Ovary (tissue), 7 donors: ENCODE measurements at regions not wholly inside any gene's neighbourhood (a gene's known extent, or its start where the extent isn't known, plus 50 kb on each side); places are given as distances from the start of the nearest gene placed in this dataset.

Experiments used
- DNase-seq, 5 donors: peaks; one replicate each; pipeline ENCODE4 v3.0.0-alpha.2; 2019 to 2020
- H3K27ac ChIP-seq, 2 donors: fragments of 200-600 bp; one replicate each; pipeline versions ENCODE4 v1.5.1 to v1.8.0; 2019 to 2022
- H3K27me3 ChIP-seq: fragments of 200-600 bp; one replicate; pipeline ENCODE4 v1.8.0; 2022
- H3K36me3 ChIP-seq: fragments of 200-600 bp; sonication (generic); one replicate; pipeline ENCODE4 v1.5.1; 2019
- H3K4me1 ChIP-seq: one replicate; pipeline ENCODE4 v1.8.1; 2013; ENCODE audit warnings: mild to moderate bottlenecking, moderate library complexity; ENCODE audit not compliant: insufficient read depth
- H3K4me3 ChIP-seq: fragments of 200-600 bp; sonication (generic); one replicate; pipeline ENCODE4 v1.5.1; 2017
- H3K9me3 ChIP-seq, 2 donors: fragments of 200-600 bp in 1 of 2; sonication (generic) in 1 of 2; one replicate each; pipeline versions ENCODE4 v1.5.1 to v1.8.1; 2013 to 2019; ENCODE audit warnings: mild to moderate bottlenecking in 1 of 2, moderate library complexity in 1 of 2
- CTCF ChIP-seq, 3 donors: fragments of 450-650 bp in 2 of 3; fragments of 200-600 bp in 1 of 3; IDR thresholded peaks; one replicate each; pipeline versions ENCODE4 v1.5.1 to v1.8.0; 2016 to 2022; ENCODE audit warnings: antibody characterized with exemption in 3 of 3, mild to moderate bottlenecking in 1 of 3
- EP300 ChIP-seq: sonication (generic); formaldehyde crosslinking; IDR thresholded peaks from one replicate; pipeline ENCODE4 v1.6.1; 2017; ENCODE audit warnings: antibody characterized with exemption
- POLR2A ChIP-seq: fragments of 450-650 bp; IDR thresholded peaks from one replicate; pipeline ENCODE4 v1.6.1; 2017; ENCODE audit warnings: antibody characterized with exemption, mild to moderate bottlenecking, moderate library complexity
- WGBS, 3 donors: extraction: QIAGEN DNeasy Blood & Tissue Kit in 1 of 3; methylation state at CpG; one replicate each; pipeline versions ENCODE4 v1.1.5 to v1.1.7; 2013 to 2017; 5-methylcytosine and 5-hydroxymethylcytosine counted together
- intact Hi-C, 4 donors: fragments of 100-400 bp; cut with DNase I; formaldehyde crosslinking; loops; one replicate each; pipeline versions ENCODE4 v1.11.0 to v1.15.1; 2022 to 2023
- donor health status: DM: no; HTN: no; CAD: no; lungs with moderate emphysema.
- donor health status: DM: no; HTN: no; CAD: no.
- donor health status: Bipolar disorder and iron deficiency.
- donor health status: DM: no; HTN: no; CAD: no.
- donor health status: DM: yes; HTN: yes; CAD: no.

GRCh38 chr9:90102292-90102901, 497.6 kb downstream of the GADD45G start:
- no peaks in the 10 kb centered on the region for H3K9me3 ChIP-seq
- peaks cover 3% of the 10 kb centered on the region for H3K4me1 ChIP-seq
- DNase-seq: peak; percentile 79 to 88 (median 87)
- TF ChIP-seq POLR2A: no peak
- TF ChIP-seq CTCF (IDR thresholded peaks at IDR 0.05): peak; percentile 63 to 92 (median 85)
- no peak overlapping the region for H3K27ac ChIP-seq
- intact Hi-C loops: loop anchor here in 1 of 4 donors (2.0 to 10.0 kb wide), 2 partner anchors 504 to 788 kb away; partner anchors contain the start of genes CKS2 and SECISBP2
- WGBS, 3 donors: 9 to 14% (median 11%) methylated on average over 6 of the region's 6 CpGs
- H3K4me3 ChIP-seq: no peak overlapping the region
- no peaks in the 10 kb centered on the region for H3K27me3 ChIP-seq
- no peaks in the 10 kb centered on the region for H3K36me3 ChIP-seq

GRCh38 chr9:90103771-90104170, 499.0 kb downstream of the GADD45G start:
- intact Hi-C loops: loop anchor here in 1 of 4 donors (2.0 to 10.0 kb wide), 2 partner anchors 505 to 789 kb away; partner anchors contain the start of genes CKS2 and SECISBP2
- no peak overlapping the region for H3K27ac ChIP-seq
- TF ChIP-seq CTCF (IDR thresholded peaks at IDR 0.05) (no peak), EP300 (no peak), POLR2A (no peak)
- DNase-seq: no peak
- peaks cover 13% of the 10 kb centered on the region for H3K4me1 ChIP-seq
- H3K36me3 ChIP-seq: no peaks in the 10 kb centered on the region
- no peak overlapping the region for H3K4me3 ChIP-seq
- no peaks in the 10 kb centered on the region for H3K9me3 ChIP-seq
- H3K27me3 ChIP-seq: no peaks in the 10 kb centered on the region

- Histone ChIP-seq H3K4me3 (no peak overlapping the region), H3K9me3 (no peaks in the 10 kb centered on the region), H3K27me3 (no peaks in the 10 kb centered on the region), H3K27ac (no peak overlapping the region), H3K4me1 (peaks cover 12% of the 10 kb centered on the region), H3K36me3 (no peaks in the 10 kb centered on the region)
- 14 to 26% (median 26%) methylated on average over 1 of the region's 1 CpG for WGBS, 3 donors
- TF ChIP-seq CTCF (IDR thresholded peaks at IDR 0.05): no peak
- no peak for TF ChIP-seq EP300
- no peak for TF ChIP-seq POLR2A
- intact Hi-C loops: loop anchor here in 1 of 4 donors (10.0 kb wide), 1 partner anchor 791 kb away; the partner anchor contains the start of genes CKS2 and SECISBP2
- DNase-seq: no peak
Observed at GRCh38 chr9:90105773-90106172, 501.0 kb downstream of the GADD45G start.

- intact Hi-C loops: loop anchor here in 1 of 4 donors (10.0 kb wide), 1 partner anchor 792 kb away; the partner anchor contains the start of genes CKS2 and SECISBP2
Observed at GRCh38 chr9:90107040-90107725, 502.4 kb downstream of the GADD45G start.

More at GRCh38 chr9:90107040-90107725, 502.4 kb downstream of the GADD45G start:
- 2 to 7% (median 5%) methylated on average over 4 of the region's 4 CpGs for WGBS, 3 donors
- Histone ChIP-seq H3K27me3 (no peaks in the 10 kb centered on the region), H3K9me3 (no peaks in the 10 kb centered on the region), H3K4me3 (no peak overlapping the region), H3K36me3 (no peaks in the 10 kb centered on the region), H3K27ac (peak overlapping the region in 1 of 2 donors; percentile 15), H3K4me1 (peaks cover 12% of the 10 kb centered on the region)
- DNase-seq: peak in 4 of 5 donors; percentile 48 to 70 (median 54)
- TF ChIP-seq EP300: no peak
- TF ChIP-seq POLR2A: no peak
- no peak for TF ChIP-seq CTCF (IDR thresholded peaks at IDR 0.05)
